ENCODE measurements at regions not wholly inside any gene's neighbourhood (a gene's known extent, or its start where the extent isn't known, plus 50 kb on each side); places are given as distances from the start of the nearest gene placed in this dataset.

GRCh38 chr5:74262544-74263207 is 377.9 kb downstream of the ENC1 start:
- peak; percentile 36 for DNase-seq (ENCODE audit: low read depth, low spot score)

- DNase-seq (ENCODE audit: low read depth, low spot score) = no peak
Measured at GRCh38 chr5:74261866-74262265, 378.7 kb downstream of the ENC1 start.

GRCh38 chr5:74261421-74261820 is 379.1 kb downstream of the ENC1 start:
- DNase-seq (ENCODE audit: low read depth, low spot score) = no peak

- DNase-seq (ENCODE audit: low read depth, low spot score) = no peak
Measured at GRCh38 chr5:74259572-74259971, 381.0 kb downstream of the ENC1 start.

GRCh38 chr5:74258314-74258665 is 382.2 kb downstream of the ENC1 start:
- no peak for DNase-seq (ENCODE audit: low read depth, low spot score)

- no peak for DNase-seq (ENCODE audit: low read depth, low spot score)
Measured at GRCh38 chr5:74257645-74258313, 382.7 kb downstream of the ENC1 start.

- peak; percentile 21 for DNase-seq (ENCODE audit: low read depth, low spot score)
Measured at GRCh38 chr5:74257060-74257527, 383.4 kb downstream of the ENC1 start.

- no peak for DNase-seq (ENCODE audit: low read depth, low spot score)
Measured at GRCh38 chr5:74255692-74256392, 384.7 kb downstream of the ENC1 start.

- no peak for DNase-seq (ENCODE audit: low read depth, low spot score)
Measured at GRCh38 chr5:74254257-74254656, 386.3 kb downstream of the ENC1 start.

- DNase-seq (ENCODE audit: low read depth, low spot score) = no peak
Measured at GRCh38 chr5:74252044-74252443, 388.5 kb downstream of the ENC1 start.

GRCh38 chr5:74251141-74252035 is 389.1 kb downstream of the ENC1 start:
- DNase-seq (ENCODE audit: low read depth, low spot score) = no peak

- DNase-seq (ENCODE audit: low read depth, low spot score) = no peak
Measured at GRCh38 chr5:74250304-74251102, 390.0 kb downstream of the ENC1 start.

GRCh38 chr5:74248576-74248975 is 392.0 kb downstream of the ENC1 start:
- no peak for DNase-seq (ENCODE audit: low read depth, low spot score)

GRCh38 chr5:74244406-74244805 is 396.1 kb downstream of the ENC1 start:
- DNase-seq (ENCODE audit: low read depth, low spot score) = no peak

GRCh38 chr5:74243634-74244033 is 396.9 kb downstream of the ENC1 start:
- no peak for DNase-seq (ENCODE audit: low read depth, low spot score)

GRCh38 chr5:74242516-74242915 is 398.0 kb downstream of the ENC1 start:
- no peak for DNase-seq (ENCODE audit: low read depth, low spot score)

GRCh38 chr5:74241751-74242140 is 398.8 kb downstream of the ENC1 start:
- DNase-seq (ENCODE audit: low read depth, low spot score) = no peak

- no peak for DNase-seq (ENCODE audit: low read depth, low spot score)
Measured at GRCh38 chr5:74240783-74241750, 399.5 kb downstream of the ENC1 start.

GRCh38 chr5:74239261-74239660 is 401.3 kb downstream of the ENC1 start:
- no peak for DNase-seq (ENCODE audit: low read depth, low spot score)

All from smooth muscle cell of the brain vasculature (primary cell).